ENCODE measurements at regions not wholly inside any gene's neighbourhood (a gene's known extent, or its start where the extent isn't known, plus 50 kb on each side); places are given as distances from the start of the nearest gene placed in this dataset.

- Histone ChIP-seq H3K79me2 (ENCODE audit: control insufficient read depth, insufficient read depth, low read length) (no peaks in the 10 kb centered on the region), H3K9me3 (ENCODE audit: control insufficient read depth, low read depth, low read length) (no peaks in the 10 kb centered on the region), H3K4me3 (ENCODE audit: control insufficient read depth in 2 of 3, extremely low read depth in 1 of 3, insufficient read depth in 2 of 3, low read depth in 1 of 3, low read length in 3 of 3) (no peak overlapping the region), H3K9ac (ENCODE audit: control insufficient read depth, extremely low read depth, insufficient read depth, low read length) (no peak overlapping the region), H3K4me2 (ENCODE audit: control insufficient read depth, extremely low read depth, insufficient read depth, low read depth, low read length) (no peak overlapping the region), H3K4me1 (ENCODE audit: control insufficient read depth, extremely low read depth, insufficient read depth, low read length) (no peaks in the 10 kb centered on the region), H3K27ac (ENCODE audit: control insufficient read depth, insufficient read depth, low read length) (no peak overlapping the region), H3K27me3 (ENCODE audit: control insufficient read depth, extremely low read depth, insufficient read depth, low read length) (no peaks in the 10 kb centered on the region), H4K20me1 (ENCODE audit: control insufficient read depth, extremely low read depth, insufficient read depth, low read length) (no peaks in the 10 kb centered on the region), H2AFZ (ENCODE audit: control insufficient read depth, low read length) (no peak overlapping the region), H3K36me3 (ENCODE audit: control insufficient read depth in 2 of 2, extremely low read depth in 1 of 2, insufficient read depth in 2 of 2, low read length in 2 of 2) (no peaks in the 10 kb centered on the region), H3K9me1 (ENCODE audit: control insufficient read depth, extremely low read depth, insufficient read depth, low read length) (no peaks in the 10 kb centered on the region)
- TF ChIP-seq EZH2 (IDR thresholded peaks at IDR 0.05; ENCODE audit: low read length), result no peak
- TF ChIP-seq CTCF (optimal IDR thresholded peaks at IDR 0.05 in 1 of 3, IDR thresholded peaks at IDR 0.05 in 1 of 3, conservative IDR thresholded peaks at IDR 0.05 in 1 of 3; ENCODE audit: extremely low read depth in 1 of 3, insufficient read depth in 2 of 3, low read length in 3 of 3), result no peak
- DNase-seq (ENCODE audit: low read depth, low spot score) (no peak), FAIRE-seq (no peak)
- dilution Hi-C loops (cut with MboI; ENCODE audit: extremely low pct_ligation_motif_present, low sequenced_read_pairs), result no loop called here
Observed at GRCh38 chr17:71553381-71553780, 567.4 kb upstream of the SOX9 start.

- no peaks in the 10 kb centered on the region for H3K27me3 ChIP-seq (ENCODE audit: control insufficient read depth, extremely low read depth, insufficient read depth, low read length)
- no peaks in the 10 kb centered on the region for H4K20me1 ChIP-seq (ENCODE audit: control insufficient read depth, extremely low read depth, insufficient read depth, low read length)
- no peaks in the 10 kb centered on the region for H3K79me2 ChIP-seq (ENCODE audit: control insufficient read depth, insufficient read depth, low read length)
- no peak overlapping the region for H3K4me2 ChIP-seq (ENCODE audit: control insufficient read depth, extremely low read depth, insufficient read depth, low read depth, low read length)
- H2AFZ ChIP-seq (ENCODE audit: control insufficient read depth, low read length), result no peak overlapping the region
- H3K36me3 ChIP-seq (ENCODE audit: control insufficient read depth in 2 of 2, extremely low read depth in 1 of 2, insufficient read depth in 2 of 2, low read length in 2 of 2), result no peaks in the 10 kb centered on the region
- dilution Hi-C loops (cut with MboI; ENCODE audit: extremely low pct_ligation_motif_present, low sequenced_read_pairs), result no loop called here
- FAIRE-seq (no peak), DNase-seq (ENCODE audit: low read depth, low spot score) (no peak)
- no peak overlapping the region for H3K4me3 ChIP-seq (ENCODE audit: control insufficient read depth in 2 of 3, extremely low read depth in 1 of 3, insufficient read depth in 2 of 3, low read depth in 1 of 3, low read length in 3 of 3)
- H3K4me1 ChIP-seq (ENCODE audit: control insufficient read depth, extremely low read depth, insufficient read depth, low read length), result no peaks in the 10 kb centered on the region
- no peaks in the 10 kb centered on the region for H3K9me3 ChIP-seq (ENCODE audit: control insufficient read depth, low read depth, low read length)
- H3K9me1 ChIP-seq (ENCODE audit: control insufficient read depth, extremely low read depth, insufficient read depth, low read length), result no peaks in the 10 kb centered on the region
- no peak for TF ChIP-seq EZH2 (IDR thresholded peaks at IDR 0.05; ENCODE audit: low read length)
- no peak for TF ChIP-seq CTCF (optimal IDR thresholded peaks at IDR 0.05 in 1 of 3, IDR thresholded peaks at IDR 0.05 in 1 of 3, conservative IDR thresholded peaks at IDR 0.05 in 1 of 3; ENCODE audit: extremely low read depth in 1 of 3, insufficient read depth in 2 of 3, low read length in 3 of 3)
- no peak overlapping the region for H3K9ac ChIP-seq (ENCODE audit: control insufficient read depth, extremely low read depth, insufficient read depth, low read length)
- no peak overlapping the region for H3K27ac ChIP-seq (ENCODE audit: control insufficient read depth, insufficient read depth, low read length)
Observed at GRCh38 chr17:71558901-71559300, 561.9 kb upstream of the SOX9 start.

Measured in keratinocyte (primary cell).